Activated T-cell treated with anti-CD3 and anti-CD28 coated beads for 24 hours (primary cell): ENCODE measurements at regions not wholly inside any gene's neighbourhood (a gene's known extent, or its start where the extent isn't known, plus 50 kb on each side); places are given as distances from the start of the nearest gene placed in this dataset.

Experiments used
- DNase-seq: peaks from one replicate; pipeline ENCODE4 v3.0.0-alpha.2; 2020; ENCODE audit warnings: low read depth

- DNase-seq: no peak
Measured at GRCh38 chr11:45473341-45473895, 187.3 kb upstream of the SYT13 start.

GRCh38 chr11:45472716-45473317 lies 186.7 kb upstream of the SYT13 start:
- DNase-seq: no peak

- DNase-seq: no peak
Measured at GRCh38 chr11:45471266-45471665, 185.1 kb upstream of the SYT13 start.

GRCh38 chr11:45470794-45471167 lies 184.6 kb upstream of the SYT13 start:
- no peak for DNase-seq

- no peak for DNase-seq
Measured at GRCh38 chr11:45470151-45470793, 184.1 kb upstream of the SYT13 start.

- no peak for DNase-seq
Measured at GRCh38 chr11:45468267-45468856, 182.2 kb upstream of the SYT13 start.

- DNase-seq: no peak
Measured at GRCh38 chr11:45463541-45463940, 177.4 kb upstream of the SYT13 start.

- DNase-seq: no peak
Measured at GRCh38 chr11:45461514-45461913, 175.4 kb upstream of the SYT13 start.

GRCh38 chr11:45459491-45459890 lies 173.3 kb upstream of the SYT13 start:
- no peak for DNase-seq

GRCh38 chr11:45458269-45458668 lies 172.1 kb upstream of the SYT13 start:
- no peak for DNase-seq

GRCh38 chr11:45457649-45458048 lies 171.5 kb upstream of the SYT13 start:
- DNase-seq: no peak

GRCh38 chr11:45456686-45457085 lies 170.5 kb upstream of the SYT13 start:
- DNase-seq: no peak

GRCh38 chr11:45455536-45455935 lies 169.4 kb upstream of the SYT13 start:
- DNase-seq: no peak

- DNase-seq: no peak
Measured at GRCh38 chr11:45454917-45455401, 168.8 kb upstream of the SYT13 start.

GRCh38 chr11:45453721-45454120 lies 167.6 kb upstream of the SYT13 start:
- DNase-seq: no peak

- DNase-seq: no peak
Measured at GRCh38 chr11:45451766-45452440, 165.8 kb upstream of the SYT13 start.

- no peak for DNase-seq
Measured at GRCh38 chr11:45450189-45450588, 164.0 kb upstream of the SYT13 start.

- DNase-seq: no peak
Measured at GRCh38 chr11:45449036-45449601, 163.0 kb upstream of the SYT13 start.

- no peak for DNase-seq
Measured at GRCh38 chr11:45448561-45448960, 162.4 kb upstream of the SYT13 start.

GRCh38 chr11:45446998-45447397 lies 160.9 kb upstream of the SYT13 start:
- DNase-seq: no peak

GRCh38 chr11:45446434-45446833 lies 160.3 kb upstream of the SYT13 start:
- no peak for DNase-seq

GRCh38 chr11:45444796-45445195 lies 158.7 kb upstream of the SYT13 start:
- no peak for DNase-seq
